ENCODE measurements at regions not wholly inside any gene's neighbourhood (a gene's known extent, or its start where the extent isn't known, plus 50 kb on each side); places are given as distances from the start of the nearest gene placed in this dataset.

- TF ChIP-seq CTCF (IDR thresholded peaks at IDR 0.05; ENCODE audit: low read length) (no peak), EZH2 (IDR thresholded peaks at IDR 0.05; ENCODE audit: borderline replicate concordance, low read length) (no peak)
These were observed 291.4 kb upstream of the TMEM229A start for GRCh38 chr7:124324262-124324661.

Data from OCI-LY1 (cell line).